Embryonic facial prominence (tissue), 1 donor: ENCODE measurements at regions not wholly inside any gene's neighbourhood (a gene's known extent, or its start where the extent isn't known, plus 50 kb on each side); places are given as distances from the start of the nearest gene placed in this dataset.

Experiments
- DNase-seq: peaks from one replicate; pipeline ENCODE4 v3.0.0-alpha.2; 2016; ENCODE audit errors: extremely low spot score

DNA sequence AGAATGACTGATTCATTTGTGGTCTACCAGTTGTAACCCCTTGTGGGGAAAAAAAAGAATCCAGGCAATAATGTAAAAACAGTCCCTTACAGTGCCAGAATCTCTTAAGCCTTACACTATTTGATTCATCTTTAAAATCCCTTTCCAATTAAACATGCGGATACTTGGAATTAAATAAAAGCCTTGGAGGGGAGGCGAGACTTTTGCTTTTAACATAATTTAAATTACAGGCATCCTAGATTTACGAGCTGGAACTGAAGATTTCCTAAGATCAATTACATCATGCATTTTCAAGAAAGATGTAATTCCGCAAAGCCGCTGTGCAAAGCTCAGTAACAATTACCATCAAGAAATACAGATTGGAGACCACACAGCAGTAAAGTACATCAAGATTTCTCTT is 370.2 kb downstream of the MTRR start:
- DNase-seq, result no peak

DNA sequence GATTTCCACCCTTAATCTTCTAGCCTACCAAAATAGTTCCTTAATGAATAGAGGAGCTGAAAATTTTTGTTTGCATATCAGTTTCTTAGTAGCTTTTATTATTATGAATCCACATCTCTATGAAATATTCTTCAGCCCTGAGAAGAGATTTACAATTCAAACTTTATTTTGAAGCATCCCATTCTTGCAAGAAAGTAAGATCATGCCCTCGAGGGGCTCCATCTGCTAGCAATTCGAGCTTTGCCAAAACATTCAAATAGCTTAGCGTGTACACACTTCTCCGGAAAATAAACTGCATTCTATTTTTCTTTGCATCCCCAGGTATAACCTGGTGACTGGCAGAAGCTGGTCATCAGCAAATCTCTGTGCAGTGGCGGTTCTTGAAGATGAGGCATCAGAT is 370.7 kb downstream of the MTRR start:
- no peak for DNase-seq

DNA sequence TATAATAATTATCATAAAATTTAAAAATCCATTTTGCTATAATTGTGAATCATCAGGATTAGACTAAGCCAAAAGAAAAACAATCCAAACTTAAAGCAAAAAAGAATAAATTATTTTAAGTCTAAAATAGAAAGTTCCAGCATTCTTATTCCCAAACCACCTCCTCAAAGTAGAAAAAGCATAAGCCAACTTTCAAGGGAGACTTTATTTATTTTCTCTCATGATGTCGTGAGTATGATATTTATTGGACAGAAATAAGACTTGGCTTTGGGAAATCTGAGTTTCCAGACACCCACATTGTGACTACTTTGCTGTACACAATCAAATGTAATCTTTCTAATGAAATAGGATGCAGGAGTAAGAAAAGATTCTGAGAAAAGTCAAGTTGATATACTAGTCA is 372.1 kb downstream of the MTRR start:
- no peak for DNase-seq

DNA sequence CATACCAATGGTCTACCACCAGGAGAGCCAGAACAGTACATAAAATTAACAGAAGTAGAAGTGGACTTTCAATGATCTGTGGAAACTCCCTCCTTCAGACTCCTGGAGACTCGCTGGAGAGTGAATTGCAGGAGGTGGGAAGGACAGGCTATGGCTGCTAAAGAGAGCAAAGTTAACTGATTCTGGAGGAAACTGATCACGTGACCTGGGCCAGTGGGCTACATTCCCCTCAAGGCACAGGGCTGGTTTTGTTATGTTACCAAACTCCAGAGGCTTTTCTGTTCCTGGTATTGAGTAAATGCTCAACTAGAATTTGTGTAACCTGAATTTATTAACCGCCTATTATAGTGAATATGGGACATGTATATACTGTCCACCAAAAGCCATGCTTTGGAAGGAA is 372.6 kb downstream of the MTRR start:
- no peak for DNase-seq

DNA sequence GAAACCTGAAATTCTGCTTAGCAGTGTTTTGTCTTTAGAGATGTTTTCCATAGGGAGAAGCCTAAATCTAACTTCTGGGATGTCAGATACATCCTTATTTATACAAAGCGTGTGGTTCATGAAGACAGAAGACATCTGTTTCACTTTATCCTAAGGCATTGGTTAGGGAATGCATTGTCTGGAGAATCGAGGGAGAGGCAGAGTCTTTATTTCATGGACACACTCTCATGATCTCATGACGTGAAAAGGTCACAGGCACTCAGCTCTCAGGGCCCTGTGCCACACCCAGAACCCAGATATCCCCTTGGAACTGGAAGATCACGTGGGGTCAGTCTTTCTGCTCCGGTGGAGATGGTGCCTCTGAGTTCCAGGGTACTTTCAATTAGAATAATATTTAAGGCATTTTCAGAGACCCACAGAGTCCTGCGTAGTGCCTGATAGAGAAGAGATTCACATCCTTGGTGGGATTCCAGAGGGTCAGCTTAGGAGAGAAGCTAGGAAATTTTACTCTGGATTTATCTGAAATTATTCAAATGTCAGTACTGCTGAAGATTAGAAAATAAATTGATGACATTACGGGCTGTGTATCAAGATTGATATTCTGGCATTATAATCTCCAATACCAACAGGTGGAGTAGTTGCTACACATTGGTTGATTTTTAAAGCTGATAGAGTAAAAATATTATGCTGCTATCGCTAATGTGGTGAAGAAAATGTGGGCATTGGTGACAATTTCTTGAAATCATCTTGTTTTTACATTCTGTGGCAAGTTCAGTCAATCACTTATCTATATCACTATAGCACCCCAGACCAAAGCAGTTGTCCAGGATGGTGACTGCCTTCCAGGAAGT is 378.3 kb downstream of the MTRR start:
- DNase-seq, result no peak

DNA sequence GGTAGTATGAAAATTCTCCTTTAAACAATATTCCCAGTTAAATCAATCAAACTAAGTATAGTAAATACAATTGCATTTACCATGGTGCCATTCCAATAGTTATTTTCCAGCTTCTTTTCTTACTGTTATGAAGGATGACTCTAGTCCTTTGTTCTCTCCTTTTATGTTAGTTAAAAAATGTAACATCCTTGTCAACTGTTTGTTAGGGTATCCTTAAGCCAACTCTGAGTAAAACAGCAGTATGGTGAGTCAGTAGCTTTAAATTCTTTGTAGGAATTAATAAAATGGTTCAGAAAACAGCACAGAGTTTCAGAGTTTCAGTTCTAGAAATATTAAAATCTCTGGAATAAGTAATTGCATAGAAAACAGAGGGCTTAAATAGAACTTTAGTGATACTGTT is 384.4 kb downstream of the MTRR start:
- no peak for DNase-seq

DNA sequence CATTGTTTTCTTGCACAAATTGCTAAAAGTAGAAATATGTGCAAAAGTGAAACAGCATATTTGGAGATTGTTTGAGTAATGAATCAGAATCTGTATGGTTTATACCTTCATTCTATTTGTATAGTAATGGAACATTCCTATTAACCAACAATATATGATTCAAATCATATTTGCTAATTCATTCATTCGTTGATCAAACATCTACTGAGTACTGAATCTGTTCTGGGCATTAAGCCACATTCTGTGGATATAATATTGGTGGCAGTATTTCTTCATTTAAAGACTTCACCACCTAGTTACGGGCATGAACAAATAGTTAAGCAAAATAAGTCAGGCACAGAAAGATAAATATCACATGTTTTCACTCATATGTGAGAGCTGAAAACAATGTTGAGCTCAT is 385.7 kb downstream of the MTRR start:
- no peak for DNase-seq

DNA sequence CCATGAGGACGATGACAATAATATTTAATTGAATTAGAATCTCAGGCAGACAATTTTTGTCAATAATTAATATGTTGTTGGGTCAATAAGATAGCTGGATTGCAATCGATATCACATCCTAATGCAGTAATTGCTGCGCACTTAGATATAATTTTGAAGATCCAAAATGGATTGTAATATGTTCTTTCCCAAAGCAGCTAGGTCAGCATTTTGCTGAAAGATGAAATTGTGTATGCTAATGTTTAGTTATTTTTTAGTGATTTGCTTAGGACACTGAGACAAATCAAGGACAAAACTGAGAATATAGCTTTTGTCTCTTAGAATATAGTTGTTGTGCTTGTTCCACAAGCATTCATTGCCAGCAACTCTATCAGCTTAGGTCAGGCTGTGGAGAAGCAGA is 389.9 kb downstream of the MTRR start:
- DNase-seq, result no peak

DNA sequence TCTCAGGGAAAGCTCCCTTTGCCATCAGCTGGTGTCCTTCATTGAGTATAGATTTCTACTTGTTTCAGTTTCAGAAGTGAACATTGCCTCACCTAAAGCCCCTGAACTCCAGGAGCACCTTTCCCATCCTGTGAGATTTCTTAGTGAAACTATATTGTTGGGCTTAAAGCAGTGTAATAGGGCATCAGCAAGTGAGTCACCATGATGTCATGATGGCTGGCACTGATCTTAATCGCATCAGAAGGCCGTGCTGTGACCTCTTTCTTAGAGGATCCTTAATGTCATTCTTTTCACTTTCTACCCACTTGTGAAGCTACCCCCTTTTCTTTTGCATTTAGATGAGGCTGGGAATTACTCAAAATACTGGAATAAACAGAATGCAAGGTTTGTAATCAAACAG is 401.3 kb downstream of the MTRR start:
- DNase-seq, result no peak

DNA sequence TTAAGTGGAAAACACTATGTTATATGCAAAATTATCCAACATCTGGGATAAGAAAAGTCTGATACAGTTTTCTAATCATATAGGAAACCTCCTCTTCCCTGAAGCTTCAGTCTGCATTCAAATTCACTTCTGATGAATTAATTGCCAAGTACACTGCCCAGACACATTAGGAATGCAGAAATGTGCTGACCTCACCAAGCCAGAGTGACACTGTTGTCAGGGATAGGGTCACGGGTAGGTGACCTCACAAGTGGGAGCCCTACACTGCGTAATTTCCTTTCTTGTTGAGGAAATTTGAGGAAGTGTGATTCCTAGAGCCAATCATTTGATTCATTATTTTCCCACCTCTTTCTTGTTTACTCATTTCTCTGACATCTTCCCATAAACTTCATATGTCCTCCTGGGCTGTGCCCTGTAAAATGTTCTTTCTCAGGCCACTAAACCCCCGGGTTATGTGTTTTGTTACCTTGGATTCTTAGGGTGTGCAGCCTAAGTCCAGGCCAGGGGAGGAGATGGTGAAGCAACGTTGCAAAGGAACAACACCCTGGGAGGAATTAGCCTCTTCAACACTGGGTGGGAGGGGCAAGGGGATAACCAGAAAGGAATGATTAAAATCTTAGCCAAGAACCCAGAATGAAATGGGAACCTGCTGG is 411.9 kb downstream of the MTRR start:
- no peak for DNase-seq

DNA sequence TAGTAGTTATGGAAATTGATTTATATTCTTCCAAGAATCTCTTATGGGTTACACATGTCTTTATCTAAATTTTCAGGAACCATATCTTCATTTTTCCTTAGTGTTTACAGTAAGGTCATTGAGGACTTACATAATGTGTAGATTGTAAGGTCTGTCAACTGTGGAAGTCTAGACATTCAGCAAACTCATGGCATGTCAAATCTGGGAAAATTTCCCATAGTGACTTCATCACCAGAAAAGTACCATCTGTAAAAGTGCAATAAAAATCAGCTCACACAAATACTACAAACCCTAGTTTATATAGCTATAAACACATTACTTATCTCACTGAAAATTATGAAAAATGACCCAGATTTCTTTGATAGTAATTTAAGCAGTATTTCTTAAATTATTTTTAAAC is 419.4 kb downstream of the MTRR start:
- DNase-seq, result peak; percentile 28

DNA sequence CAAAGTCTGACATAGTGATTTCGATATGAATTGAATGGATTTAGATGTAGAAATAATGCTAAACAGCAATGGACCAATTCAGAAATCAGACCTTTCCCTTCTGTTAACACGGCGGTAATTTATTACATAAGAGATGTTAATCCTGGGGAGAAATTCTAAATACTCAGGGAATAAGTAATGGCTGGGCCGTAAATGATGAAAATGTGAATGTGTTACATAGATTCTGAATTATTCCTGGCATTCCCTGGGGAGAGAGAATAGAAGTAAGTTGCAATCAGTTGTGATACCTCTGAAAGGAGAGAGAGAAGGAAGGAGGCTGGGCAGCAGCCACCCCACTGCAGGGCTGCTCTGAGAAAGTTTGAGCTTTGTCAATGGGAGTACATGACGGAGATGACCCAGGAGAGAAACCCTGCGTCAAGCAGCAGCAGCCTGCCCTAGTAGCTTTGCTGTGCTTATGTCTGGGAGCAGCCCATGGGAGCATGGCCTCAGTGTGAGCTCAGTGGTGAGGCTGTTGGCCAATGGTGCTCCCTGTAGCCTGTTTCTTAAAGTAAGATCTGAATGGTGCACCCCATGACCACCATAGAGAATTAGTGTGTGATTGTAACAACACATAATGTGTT is 420.1 kb downstream of the MTRR start:
- no peak for DNase-seq

DNA sequence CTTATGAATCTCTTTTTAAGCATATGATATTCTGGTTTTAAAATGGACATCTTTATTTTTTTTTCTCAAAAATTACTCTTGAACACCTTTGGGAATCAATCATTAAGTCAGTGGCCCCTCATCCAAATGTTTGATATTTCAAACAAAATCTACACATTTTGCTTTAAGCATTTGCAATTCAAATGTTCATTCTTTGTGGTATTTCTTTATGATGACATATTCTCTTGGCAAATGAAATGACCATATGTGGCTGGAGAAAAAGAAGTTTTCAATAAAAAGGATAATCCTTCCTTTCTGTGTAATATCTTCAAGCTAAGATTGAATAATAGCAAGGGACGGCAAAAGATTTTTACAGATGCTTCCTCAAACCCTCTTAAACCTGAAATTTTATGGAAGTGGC is 420.8 kb downstream of the MTRR start:
- no peak for DNase-seq

DNA sequence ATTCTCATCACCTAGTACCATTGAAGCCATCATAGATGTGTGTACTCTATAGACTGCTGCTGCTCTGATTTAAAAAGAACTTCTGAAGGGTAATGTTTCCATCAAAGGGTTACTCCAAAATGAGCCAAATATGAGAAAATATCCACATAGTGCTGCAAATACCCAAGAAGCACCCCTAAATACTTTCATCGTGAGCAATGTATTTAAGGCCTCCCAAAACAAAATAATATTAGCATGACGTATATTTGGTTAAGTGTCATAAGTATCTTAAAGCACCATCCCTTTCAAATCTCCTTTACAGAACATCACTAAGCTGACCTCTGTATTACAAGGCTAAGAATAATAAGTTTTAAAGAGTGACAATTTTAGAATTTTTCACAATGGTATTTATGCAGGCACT is 421.8 kb downstream of the MTRR start:
- DNase-seq, result no peak

DNA sequence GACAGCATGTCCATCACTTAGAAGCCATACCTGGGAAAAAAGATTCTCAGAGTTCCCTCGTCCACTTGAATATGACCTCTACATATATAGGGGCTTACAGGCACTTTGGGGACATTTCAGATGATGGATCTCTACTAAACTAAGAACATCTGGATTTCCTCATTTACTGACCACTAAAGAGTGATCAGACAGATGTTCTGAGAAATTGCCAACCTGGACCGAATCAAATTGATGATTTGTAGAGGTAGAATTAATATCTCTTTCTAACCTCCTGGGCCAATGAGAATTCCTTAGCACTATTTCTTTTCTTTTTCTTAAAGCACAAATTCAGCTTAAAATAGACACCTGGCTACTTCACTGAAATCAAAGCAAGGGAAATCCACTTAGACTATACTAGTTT is 422.7 kb downstream of the MTRR start:
- no peak for DNase-seq

DNA sequence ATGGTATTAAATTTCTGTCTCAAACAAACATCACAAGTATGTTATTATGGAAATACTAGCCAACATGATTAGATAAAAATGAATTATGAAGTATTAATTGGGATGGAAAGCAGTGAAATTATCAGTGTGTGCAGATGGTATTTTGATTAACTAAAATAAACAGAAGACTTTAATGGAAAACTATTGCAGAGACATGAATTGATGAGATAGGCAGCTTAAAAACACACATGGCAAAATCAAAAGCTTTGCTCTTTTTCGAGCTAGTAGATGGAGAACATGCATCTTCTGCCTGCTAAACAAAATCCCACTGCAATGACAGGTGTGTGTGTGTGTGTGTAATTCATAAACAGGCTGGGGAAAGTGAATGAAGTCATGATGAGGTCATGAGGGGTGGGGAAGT is 426.2 kb downstream of the MTRR start:
- no peak for DNase-seq

DNA sequence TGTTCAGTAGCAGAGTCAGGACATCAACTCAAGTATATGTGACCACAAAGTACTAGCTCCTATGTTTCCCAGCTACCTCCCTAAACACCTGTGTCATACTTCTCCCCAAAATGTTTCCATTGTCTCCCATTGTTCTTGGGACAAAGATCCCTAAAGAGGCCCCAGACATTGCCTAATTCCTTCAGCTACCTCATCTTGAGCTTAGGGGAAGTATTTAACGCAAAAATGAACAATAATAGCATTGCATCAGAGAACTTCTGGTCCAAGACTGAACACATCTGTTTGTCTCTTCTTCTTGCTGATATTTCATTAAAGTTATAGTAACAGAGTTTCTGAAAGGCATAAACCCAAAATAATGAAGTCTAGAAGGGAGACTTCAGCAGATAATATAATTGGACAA is 430.8 kb downstream of the MTRR start:
- DNase-seq, result no peak

DNA sequence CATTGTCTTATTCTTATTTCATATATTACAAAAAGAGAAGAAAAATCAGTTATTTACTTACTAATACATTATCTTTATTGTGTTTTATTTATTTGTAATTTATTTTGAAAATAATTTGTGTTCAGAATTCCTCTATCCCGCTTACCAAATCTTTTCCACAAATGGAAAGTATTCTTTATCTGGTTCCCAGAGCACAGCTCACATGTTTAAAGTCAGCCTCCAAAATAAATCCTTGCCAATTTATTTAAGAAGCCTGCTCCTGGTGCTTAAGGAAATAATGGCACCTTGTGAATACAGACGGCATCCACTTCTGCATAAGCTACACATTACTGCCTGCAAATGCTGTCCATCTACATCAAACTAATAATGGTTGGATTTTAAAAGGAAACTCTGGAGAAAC is 435.4 kb downstream of the MTRR start:
- DNase-seq, result no peak

DNA sequence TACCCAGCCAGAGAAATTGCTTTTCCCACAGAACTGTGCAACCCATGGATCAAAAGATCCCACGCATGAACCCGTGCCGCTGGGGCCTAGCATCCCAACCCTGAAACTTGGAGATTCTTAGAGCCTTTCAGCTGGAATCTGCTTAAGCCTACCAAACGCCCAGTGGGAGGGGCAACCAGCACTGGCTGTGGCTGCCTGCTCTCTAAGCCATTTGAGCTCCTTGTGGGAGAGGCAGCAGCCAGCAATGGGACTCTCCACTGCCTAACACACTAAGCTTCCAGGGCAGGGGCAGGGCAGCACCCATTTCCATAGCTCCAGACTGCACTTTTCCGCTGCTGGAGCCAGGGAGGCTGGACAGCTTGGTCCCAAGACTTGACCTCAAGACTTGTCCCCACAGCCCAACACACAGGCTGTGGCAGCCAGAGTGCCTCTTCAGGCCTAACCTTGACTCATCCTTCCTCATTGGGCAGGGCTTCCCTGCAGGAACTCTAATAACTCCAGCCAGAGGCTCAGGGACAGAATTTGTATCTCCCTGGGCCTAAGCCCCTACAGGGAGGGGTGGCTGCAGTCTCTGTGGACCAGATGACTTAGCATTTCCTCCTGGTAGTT is 437.4 kb downstream of the MTRR start:
- DNase-seq, result no peak

DNA sequence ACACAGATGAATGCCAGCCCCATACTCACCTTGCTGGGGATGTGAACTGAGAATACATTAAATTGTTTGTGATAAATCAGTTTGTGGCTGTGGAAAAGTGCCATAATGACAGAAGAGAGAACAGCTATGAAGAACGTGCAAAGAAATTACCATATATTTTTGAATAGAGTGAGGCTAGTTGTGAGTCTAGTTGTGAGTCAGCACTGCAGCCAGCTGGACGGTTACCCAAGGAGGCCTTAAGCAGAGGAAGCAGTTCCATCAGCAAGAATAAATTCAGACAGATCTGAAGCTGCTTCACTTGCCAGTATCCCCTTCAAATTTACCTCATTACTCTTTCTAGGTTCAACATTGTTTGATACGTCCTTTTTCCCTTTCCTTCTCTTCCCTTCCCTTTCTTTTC is 446.0 kb downstream of the MTRR start:
- DNase-seq, result no peak

DNA sequence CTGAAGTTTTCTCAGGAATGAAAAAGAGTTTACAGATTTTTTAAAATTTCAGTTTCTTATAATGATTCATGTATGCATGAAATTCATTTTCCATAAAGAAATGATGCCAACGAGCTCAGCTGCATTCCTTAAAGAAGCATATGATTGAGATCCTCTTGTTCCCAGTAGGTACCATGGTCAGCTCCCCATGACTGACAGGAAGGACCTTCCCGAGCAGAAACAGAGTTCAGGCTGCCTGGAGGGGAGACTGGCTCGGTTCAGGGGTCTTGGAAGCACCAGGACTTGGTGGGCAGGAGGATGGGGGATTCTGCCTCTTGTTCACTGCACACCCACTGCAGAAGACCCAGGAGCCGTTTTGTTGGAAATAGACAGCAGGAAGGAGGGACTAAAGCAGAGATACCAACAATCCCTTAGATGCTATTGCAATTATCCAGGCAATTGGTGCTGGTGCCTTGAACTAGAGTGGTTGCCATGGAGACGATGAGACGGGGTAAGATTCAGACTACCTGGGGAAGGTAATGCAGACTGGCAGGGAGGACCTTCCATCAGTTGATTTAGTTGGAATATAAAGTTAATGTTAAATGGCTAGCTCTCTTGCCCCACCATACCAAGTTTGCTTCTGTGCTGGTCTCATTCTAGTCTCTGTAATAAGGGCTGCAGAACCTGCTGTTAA is 447.8 kb downstream of the MTRR start:
- DNase-seq, result no peak

DNA sequence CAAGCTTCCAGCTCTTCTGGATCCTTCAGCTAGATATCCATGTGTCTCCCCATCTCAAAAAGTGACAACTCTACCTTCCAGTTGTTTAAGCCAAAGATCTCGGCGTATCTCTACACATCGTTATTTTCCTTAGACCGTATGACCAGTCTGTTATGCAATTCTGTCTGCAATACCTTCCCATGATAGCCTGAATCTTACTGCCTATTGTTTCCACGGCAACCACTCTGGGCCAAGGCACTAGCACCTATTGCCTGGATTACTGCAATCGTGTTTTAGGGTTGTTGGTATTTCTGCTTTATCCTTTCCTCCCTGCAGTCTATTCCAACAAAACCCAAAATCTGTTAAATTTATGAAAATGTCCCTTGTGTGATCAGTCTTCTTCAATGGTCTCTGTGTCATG is 448.4 kb downstream of the MTRR start:
- DNase-seq, result no peak
